Embryonic facial prominence (tissue), 1 donor: ENCODE measurements at regions not wholly inside any gene's neighbourhood (a gene's known extent, or its start where the extent isn't known, plus 50 kb on each side); places are given as distances from the start of the nearest gene placed in this dataset.
A peak's percentile ranks its signal among the peaks of the same experiment; 100 is the strongest.
"Not testable (repeated sequence)": the region's sequence is repeated elsewhere in the genome, so short reads cannot be mapped to it uniquely, and the experiment has no call there.

Experiments used
- DNase-seq: peaks from one replicate; pipeline ENCODE4 v3.0.0-alpha.2; 2016; ENCODE audit errors: extremely low spot score

GRCh38 chr1:234920136-234920842 is 208.3 kb downstream of the TOMM20 start:
- no peak for DNase-seq

- no peak for DNase-seq
These were observed 209.5 kb downstream of the TOMM20 start for GRCh38 chr1:234918961-234919761.

- DNase-seq: peak; percentile 31
These were observed 210.3 kb downstream of the TOMM20 start for GRCh38 chr1:234918181-234918841.

GRCh38 chr1:234917495-234918180 is 211.0 kb downstream of the TOMM20 start:
- DNase-seq: no peak

GRCh38 chr1:234916840-234917239 is 211.8 kb downstream of the TOMM20 start:
- DNase-seq: no peak

GRCh38 chr1:234915924-234916675 is 212.5 kb downstream of the TOMM20 start:
- DNase-seq: no peak

GRCh38 chr1:234914606-234915290 is 213.9 kb downstream of the TOMM20 start:
- DNase-seq: no peak

GRCh38 chr1:234913771-234914170 is 214.9 kb downstream of the TOMM20 start:
- DNase-seq: no peak

- DNase-seq: no peak
These were observed 215.4 kb downstream of the TOMM20 start for GRCh38 chr1:234913278-234913649.

GRCh38 chr1:234912548-234913277 is 215.9 kb downstream of the TOMM20 start:
- DNase-seq: no peak

GRCh38 chr1:234911787-234912186 is 216.8 kb downstream of the TOMM20 start:
- no peak for DNase-seq

GRCh38 chr1:234911136-234911535 is 217.5 kb downstream of the TOMM20 start:
- not testable (repeated sequence) for DNase-seq

GRCh38 chr1:234909851-234910250 is 218.8 kb downstream of the TOMM20 start:
- DNase-seq: no peak

- DNase-seq: no peak
These were observed 219.3 kb downstream of the TOMM20 start for GRCh38 chr1:234909307-234909810.

GRCh38 chr1:234908571-234908970 is 220.1 kb downstream of the TOMM20 start:
- DNase-seq: no peak

- peak; percentile 36 for DNase-seq
These were observed 220.7 kb downstream of the TOMM20 start for GRCh38 chr1:234907940-234908405.

GRCh38 chr1:234907208-234907939 is 221.3 kb downstream of the TOMM20 start:
- no peak for DNase-seq

- DNase-seq: no peak
These were observed 222.0 kb downstream of the TOMM20 start for GRCh38 chr1:234906654-234907053.
